Lung (tissue), 11 donors: ENCODE measurements at regions not wholly inside any gene's neighbourhood (a gene's known extent, or its start where the extent isn't known, plus 50 kb on each side); places are given as distances from the start of the nearest gene placed in this dataset.

Source experiments
- ATAC-seq: fragments of 200-7000 bp; cut with Tn5 transposase; one replicate; pipeline ENCODE4 v1.9.1; 2020; ENCODE audit warnings: moderate number of reproducible peaks; ENCODE audit not compliant: insufficient read depth, low FRiP score
- DNase-seq, 3 donors: peaks; one replicate each; pipeline ENCODE4 v3.0.0-alpha.2; 2013 to 2017
- H3K27ac ChIP-seq, 2 donors: one replicate each; pipeline ENCODE4 v1.5.1; 2013; ENCODE audit warnings: mild to moderate bottlenecking in 2 of 2, moderate library complexity in 2 of 2, control low read depth in 1 of 2, inconsistent platforms in 1 of 2, low read depth in 1 of 2, low read length in 1 of 2
- H3K27me3 ChIP-seq, 3 donors: one replicate each; pipeline ENCODE4 v1.5.1; 2013; ENCODE audit warnings: low read length in 2 of 3; ENCODE audit not compliant: control insufficient read depth in 3 of 3, insufficient read depth in 3 of 3
- H3K36me3 ChIP-seq, 4 donors: one replicate each; pipeline ENCODE4 v1.5.1; 2013; ENCODE audit warnings: low read length in 4 of 4, mild to moderate bottlenecking in 1 of 4, moderate library complexity in 1 of 4; ENCODE audit not compliant: control insufficient read depth in 4 of 4, insufficient read depth in 4 of 4
- H3K4me1 ChIP-seq, 5 donors: one replicate each; pipeline ENCODE4 v1.5.1; 2013; ENCODE audit warnings: low read length in 5 of 5, mild to moderate bottlenecking in 2 of 5, moderate library complexity in 1 of 5; ENCODE audit not compliant: control insufficient read depth in 5 of 5, insufficient read depth in 5 of 5
- H3K4me3 ChIP-seq: one replicate; pipeline ENCODE4 v1.5.1; 2013; ENCODE audit warnings: mild to moderate bottlenecking, control low read depth, moderate library complexity
- H3K9ac ChIP-seq, 2 donors: one replicate each; pipeline ENCODE4 v1.5.1; 2013; ENCODE audit warnings: low read length in 2 of 2, control low read depth in 1 of 2; ENCODE audit not compliant: insufficient read depth in 1 of 2
- H3K9me3 ChIP-seq, 4 donors: one replicate each; pipeline ENCODE4 v1.5.1; 2013; ENCODE audit warnings: low read length in 3 of 4, mild to moderate bottlenecking in 1 of 4, moderate library complexity in 1 of 4; ENCODE audit not compliant: control insufficient read depth in 4 of 4, insufficient read depth in 3 of 4
- CTCF ChIP-seq: IDR thresholded peaks from 2 replicates; pipeline ENCODE4 v1.5.1; 2012; ENCODE audit warnings: mild to moderate bottlenecking; ENCODE audit errors: control extremely low read depth, extremely low read depth
- WGBS, 2 donors: extraction: QIAGEN DNeasy Blood & Tissue Kit; methylation state at CpG; one replicate each; pipeline ENCODE4 v1.1.7; 2013; 5-methylcytosine and 5-hydroxymethylcytosine counted together
- donor health status: control.
- donor health status: control.
- donor health status: Bipolar disorder and iron deficiency.
- donor health status: healthy.
- donor health status: DM: yes; HTN: yes; CAD: no.

GRCh38 chr5:61680247-61680646 lies 348.2 kb downstream of the ZSWIM6 start:
- DNase-seq (no peak), ATAC-seq (no peak)
- peaks cover 0 to 2% (median 0%) of the 10 kb centered on the region in 5 donors for H3K4me1 ChIP-seq
- no peaks in the 10 kb centered on the region for H3K9me3 ChIP-seq
- 69 to 80% methylated on average over 2 of the region's 2 CpGs for WGBS, 2 donors
- H3K36me3 ChIP-seq: no peaks in the 10 kb centered on the region
- no peak overlapping the region for H3K4me3 ChIP-seq
- no peak overlapping the region for H3K27ac ChIP-seq
- H3K27me3 ChIP-seq: no peaks in the 10 kb centered on the region
- H3K9ac ChIP-seq: no peak overlapping the region
- no peak for TF ChIP-seq CTCF

GRCh38 chr5:61683148-61683547 lies 351.1 kb downstream of the ZSWIM6 start:
- 85 to 88% methylated on average over 5 of the region's 5 CpGs for WGBS, 2 donors
- Histone ChIP-seq H3K27me3 (no peaks in the 10 kb centered on the region), H3K4me3 (no peak overlapping the region), H3K9me3 (no peaks in the 10 kb centered on the region), H3K4me1 (peaks cover 0 to 6% (median 0%) of the 10 kb centered on the region in 5 donors), H3K36me3 (no peaks in the 10 kb centered on the region), H3K27ac (no peak overlapping the region), H3K9ac (no peak overlapping the region)
- no peak for ATAC-seq
- TF ChIP-seq CTCF: no peak
- no peak for DNase-seq

- no peaks in the 10 kb centered on the region for H3K36me3 ChIP-seq
- DNase-seq (no peak), ATAC-seq (no peak)
- H3K4me3 ChIP-seq: no peak overlapping the region
- TF ChIP-seq CTCF: no peak
- H3K27ac ChIP-seq: no peak overlapping the region
- no peaks in the 10 kb centered on the region for H3K27me3 ChIP-seq
- WGBS, 2 donors: 81 to 90% methylated on average over 2 of the region's 2 CpGs
- H3K9me3 ChIP-seq: no peaks in the 10 kb centered on the region
- H3K9ac ChIP-seq: no peak overlapping the region
- peaks cover 0 to 8% (median 0%) of the 10 kb centered on the region in 5 donors for H3K4me1 ChIP-seq
These were observed 351.9 kb downstream of the ZSWIM6 start for GRCh38 chr5:61683926-61684325.

GRCh38 chr5:61686491-61687257 lies 354.6 kb downstream of the ZSWIM6 start:
- Histone ChIP-seq H3K9ac (no peak overlapping the region), H3K27ac (no peak overlapping the region), H3K27me3 (no peaks in the 10 kb centered on the region), H3K36me3 (no peaks in the 10 kb centered on the region), H3K4me3 (no peak overlapping the region), H3K4me1 (peaks cover 0 to 18% (median 0%) of the 10 kb centered on the region in 5 donors), H3K9me3 (no peaks in the 10 kb centered on the region)
- ATAC-seq: no peak
- no peak for TF ChIP-seq CTCF
- 47 to 51% methylated on average over 5 of the region's 5 CpGs for WGBS, 2 donors
- peak in 1 of 3 donors; percentile 7 for DNase-seq
